GM23338 (cell line): ENCODE measurements at regions not wholly inside any gene's neighbourhood (a gene's known extent, or its start where the extent isn't known, plus 50 kb on each side); places are given as distances from the start of the nearest gene placed in this dataset.

Experiments
- ATAC-seq: fragments of 200-7000 bp; cut with Tn5 transposase; 3 replicates; pipeline ENCODE4 v1.9.1; 2020
- DNase-seq: peaks from one replicate; pipeline ENCODE4 v3.0.0-alpha.2; 2015; ENCODE audit warnings: low spot score
- H2AFZ ChIP-seq: fragments of 200-600 bp; sonication (generic); 2 replicates; pipeline ENCODE4 v1.8.0; 2016; ENCODE audit warnings: antibody characterized with exemption, mild to moderate bottlenecking, moderate library complexity
- H3F3A ChIP-seq: fragments of 200-600 bp; sonication (generic); replicated peaks from 2 replicates; pipeline ENCODE4 v1.8.0; 2017; ENCODE audit warnings: antibody characterized with exemption, mixed run types, low read depth
- H3K27ac ChIP-seq: fragments of 200-600 bp; sonication (generic); 2 replicates; pipeline ENCODE4 v1.6.1; 2016; ENCODE audit warnings: low read depth
- H3K27me3 ChIP-seq: fragments of 200-600 bp; sonication (generic); 2 replicates; pipeline ENCODE4 v1.8.0; 2016; ENCODE audit warnings: mild to moderate bottlenecking, mixed run types, moderate library complexity; ENCODE audit not compliant: insufficient read depth
- H3K36me3 ChIP-seq: fragments of 200-600 bp; sonication (generic); 2 replicates; pipeline ENCODE4 v1.8.0; 2016; ENCODE audit warnings: mild to moderate bottlenecking; ENCODE audit not compliant: insufficient read depth
- H3K4me1 ChIP-seq: fragments of 200-600 bp; sonication (generic); 2 replicates; pipeline ENCODE4 v1.8.0; 2016; ENCODE audit warnings: mild to moderate bottlenecking, moderate library complexity; ENCODE audit not compliant: insufficient read depth
- H3K4me2 ChIP-seq: fragments of 200-600 bp; sonication (generic); 2 replicates; pipeline ENCODE4 v1.7.1; 2017; ENCODE audit warnings: mixed run types
- H3K4me3 ChIP-seq: fragments of 200-600 bp; sonication (generic); 2 replicates; pipeline ENCODE4 v1.6.1; 2016; ENCODE audit warnings: mixed run types
- H3K79me2 ChIP-seq: fragments of 200-600 bp; sonication (generic); replicated peaks from 2 replicates; pipeline ENCODE4 v1.8.0; 2017; ENCODE audit warnings: mild to moderate bottlenecking; ENCODE audit not compliant: insufficient read depth
- H3K9me2 ChIP-seq: fragments of 200-600 bp; sonication (generic); 2 replicates; pipeline ENCODE4 v1.8.0; 2017; ENCODE audit not compliant: insufficient read depth
- H4K20me1 ChIP-seq: fragments of 200-600 bp; sonication (generic); replicated peaks from 2 replicates; pipeline ENCODE4 v1.8.0; 2017; ENCODE audit warnings: mild to moderate bottlenecking; ENCODE audit not compliant: insufficient read depth
- H3K27ac Mint-ChIP-seq: 2 replicates; pipeline ENCODE4 v1.8.0; 2020; ENCODE audit warnings: inconsistent platforms, mild to moderate bottlenecking, moderate library complexity, mixed read lengths
- H3K27me3 Mint-ChIP-seq: 3 replicates; pipeline ENCODE4 v1.8.0; 2022; ENCODE audit warnings: low read depth, mild to moderate bottlenecking, moderate library complexity, mixed read lengths, inconsistent platforms; ENCODE audit not compliant: insufficient read depth, poor library complexity
- H3K36me3 Mint-ChIP-seq: 3 replicates; pipeline ENCODE4 v1.8.0; 2021; ENCODE audit warnings: low read depth, mild to moderate bottlenecking, inconsistent platforms, moderate library complexity, mixed read lengths
- H3K4me1 Mint-ChIP-seq: 3 replicates; pipeline ENCODE4 v1.8.0; 2020; ENCODE audit warnings: mild to moderate bottlenecking, inconsistent platforms, mixed read lengths
- H3K4me3 Mint-ChIP-seq: 3 replicates; pipeline ENCODE4 v1.8.0; 2021; ENCODE audit warnings: moderate library complexity, mild to moderate bottlenecking, inconsistent platforms, mixed read lengths
- H3K9me3 Mint-ChIP-seq: 3 replicates; pipeline ENCODE4 v1.8.0; 2020; ENCODE audit warnings: moderate library complexity, mild to moderate bottlenecking, inconsistent platforms, mixed read lengths
- CREB1 ChIP-seq: fragments of 250-450 bp; sonication (Bioruptor Pico); IDR thresholded peaks from 2 replicates; pipeline ENCODE4 v1.5.0; 2020; ENCODE audit warnings: low read depth, mild to moderate bottlenecking, moderate library complexity
- EZH2 ChIP-seq: fragments of 200-600 bp; sonication (generic); IDR thresholded peaks from one replicate; pipeline ENCODE4 v1.8.0; 2017; ENCODE audit warnings: antibody characterized with exemption, mild to moderate bottlenecking, low read depth; ENCODE audit not compliant: unreplicated experiment
- JUNB ChIP-seq: IDR thresholded peaks from one replicate; pipeline ENCODE4 v1.6.1; 2016; ENCODE audit warnings: antibody characterized with exemption; ENCODE audit not compliant: unreplicated experiment
- NANOG ChIP-seq: IDR thresholded peaks from 2 replicates; pipeline ENCODE4 v1.6.1; 2016; ENCODE audit warnings: antibody characterized with exemption, borderline replicate concordance
- REST ChIP-seq: IDR thresholded peaks from one replicate; pipeline ENCODE4 v1.6.1; 2018; ENCODE audit warnings: antibody characterized with exemption; ENCODE audit not compliant: unreplicated experiment
- STAT1 ChIP-seq: IDR thresholded peaks from one replicate; pipeline ENCODE4 v1.6.1; 2016; ENCODE audit warnings: antibody characterized with exemption; ENCODE audit not compliant: unreplicated experiment
- ZNF114 ChIP-seq: fragments of 250-450 bp; sonication (Bioruptor Pico); IDR thresholded peaks from 2 replicates; pipeline ENCODE4 v1.5.0; 2020; ENCODE audit warnings: mild to moderate bottlenecking, moderate library complexity
- ZNF331 ChIP-seq: fragments of 250-450 bp; sonication (Bioruptor Pico); IDR thresholded peaks from 2 replicates; pipeline ENCODE4 v1.5.0; 2020; ENCODE audit warnings: low read depth, mild to moderate bottlenecking, moderate library complexity
- ZNF462 ChIP-seq: fragments of 250-450 bp; sonication (Bioruptor Pico); IDR thresholded peaks from 2 replicates; pipeline ENCODE4 v1.5.0; 2020; ENCODE audit warnings: mild to moderate bottlenecking, moderate library complexity

- ATAC-seq, result no peak
- no peak overlapping the region for H2AFZ ChIP-seq
- H3K27me3 Mint-ChIP-seq, result no peaks in the 10 kb centered on the region
- peaks cover 6% of the 10 kb centered on the region; the same call in 1 of the 2 replicates for H3K9me2 ChIP-seq
- no peak for DNase-seq
- H3K27ac Mint-ChIP-seq, result no peak overlapping the region
- H3K4me3 Mint-ChIP-seq, result no peak overlapping the region
- no peaks in the 10 kb centered on the region for H3K36me3 Mint-ChIP-seq
- H3K4me3 ChIP-seq, result no peak overlapping the region
- H3K27ac ChIP-seq, result no peak overlapping the region
- H3K27me3 ChIP-seq, result no peaks in the 10 kb centered on the region
- no peak for TF ChIP-seq CREB1 (CRISPR knock-in tag)
- TF ChIP-seq EZH2, result no peak
- no peak for TF ChIP-seq JUNB
- TF ChIP-seq ZNF114 (CRISPR knock-in tag), result no peak
- TF ChIP-seq STAT1, result no peak
- TF ChIP-seq ZNF331, result no peak
- no peak for TF ChIP-seq NANOG
- TF ChIP-seq REST, result no peak
- no peak for TF ChIP-seq ZNF462 (CRISPR knock-in tag)
- H3K36me3 ChIP-seq, result no peaks in the 10 kb centered on the region
- peaks cover 7% of the 10 kb centered on the region for H3K9me3 Mint-ChIP-seq
- H3F3A ChIP-seq, result no peaks in the 10 kb centered on the region
- H3K4me2 ChIP-seq, result no peak overlapping the region
- no peaks in the 10 kb centered on the region for H3K79me2 ChIP-seq
- no peaks in the 10 kb centered on the region for H3K4me1 ChIP-seq
- no peaks in the 10 kb centered on the region for H3K4me1 Mint-ChIP-seq
- H4K20me1 ChIP-seq, result no peaks in the 10 kb centered on the region
These were observed 781.0 kb upstream of the ADGRB3 start for GRCh38 chr6:67854098-67854497.
